GM12878 (cell line): ENCODE measurements at regions not wholly inside any gene's neighbourhood (a gene's known extent, or its start where the extent isn't known, plus 50 kb on each side); places are given as distances from the start of the nearest gene placed in this dataset.

Experiments used
- ATAC-seq: fragments of 200-7000 bp; cut with Tn5 transposase; 3 replicates; pipeline ENCODE4 v1.9.1; 2020; ENCODE audit warnings: mild to moderate bottlenecking, moderate library complexity
- BruUV-seq: library from RNA; stranded (reverse); fragments of 400-500 nt; replicated peaks from 2 replicates; lab custom pipeline; 2021; lab: Mats Ljungman, UMichigan
- CTCF ChIA-PET: fragments of 300-600 bp; sonication (Branson Sonifier 250); formaldehyde crosslinking; extraction: SDS; loops from one replicate; lab custom pipeline; 2021; ENCODE audit warnings: inconsistent platforms; lab: Yijun Ruan, JAX
- POLR2A ChIA-PET: fragments of 350-600 bp; formaldehyde crosslinking; extraction: SDS; loops from one replicate; lab custom pipeline; 2021; ENCODE audit warnings: inconsistent platforms; lab: Charles Lee
- RAD21 ChIA-PET: fragments of 300-600 bp; sonication (Branson Sonifier 250); formaldehyde crosslinking; loops from one replicate; lab custom pipeline; 2023; ENCODE audit warnings: antibody characterized with exemption; ENCODE audit not compliant: unreplicated experiment; lab: Charles Lee
- SMC1A ChIA-PET: fragments of 300-600 bp; sonication (Branson Sonifier 250); formaldehyde crosslinking; loops from one replicate; lab custom pipeline; 2023; ENCODE audit not compliant: unreplicated experiment, uncharacterized antibody; lab: Charles Lee
- DNase-seq: peaks from one replicate; pipeline ENCODE4 v3.0.0-alpha.2; 2011; ENCODE audit warnings: low read depth, low spot score
- FAIRE-seq: peaks from 3 replicates; lab custom pipeline; 2011; peaks lifted over from hg19 to GRCh38; lab: Jason Lieb, UNC
- H2AFZ ChIP-seq: 2 replicates; pipeline ENCODE4 v1.6.0; 2011; ENCODE audit warnings: low read depth, low read length, control low read depth; ENCODE audit not compliant: control insufficient read depth
- H3K27ac ChIP-seq: 2 replicates; pipeline ENCODE4 v1.5.1; 2011; ENCODE audit warnings: control low read depth; ENCODE audit not compliant: control insufficient read depth, insufficient read depth
- H3K27me3 ChIP-seq, 2 experiments: replicated peaks in 1 of 2; 2 replicates each; pipeline versions ENCODE4 v1.6.0 to v1.6.1; 2011; ENCODE audit warnings: low read length in 1 of 2; ENCODE audit not compliant: control insufficient read depth in 2 of 2, insufficient read depth in 2 of 2
- H3K36me3 ChIP-seq, 2 experiments: 2 replicates each; pipeline ENCODE4 v1.5.1; 2011; ENCODE audit warnings: low read length in 1 of 2; ENCODE audit not compliant: control insufficient read depth in 2 of 2, insufficient read depth in 2 of 2
- H3K4me1 ChIP-seq: 2 replicates; pipeline ENCODE4 v1.6.1; 2011; ENCODE audit warnings: mild to moderate bottlenecking, low read length, moderate library complexity, mixed read lengths; ENCODE audit not compliant: control insufficient read depth, insufficient read depth
- H3K4me2 ChIP-seq: 2 replicates; pipeline ENCODE4 v1.6.0; 2011; ENCODE audit warnings: control low read depth; ENCODE audit not compliant: control insufficient read depth, insufficient read depth
- H3K4me3 ChIP-seq: fragments of 200-600 bp; sonication (generic); 2 replicates; pipeline ENCODE4 v1.5.1; 2016
- H3K79me2 ChIP-seq: 2 replicates; pipeline ENCODE4 v1.6.0; 2011; ENCODE audit warnings: low read length; ENCODE audit not compliant: control insufficient read depth, insufficient read depth
- H3K9ac ChIP-seq: 2 replicates; pipeline ENCODE4 v1.8.0; 2011; ENCODE audit warnings: low read length, control low read depth, mixed read lengths; ENCODE audit not compliant: control insufficient read depth, insufficient read depth
- H3K9me3 ChIP-seq: replicated peaks from 3 replicates; pipeline ENCODE4 v1.5.1; 2011; ENCODE audit warnings: mild to moderate bottlenecking, low read length; ENCODE audit not compliant: control insufficient read depth, insufficient read depth
- H4K20me1 ChIP-seq: 2 replicates; pipeline ENCODE4 v1.6.0; 2011; ENCODE audit not compliant: control insufficient read depth, insufficient read depth
- CBX3 ChIP-seq: fragments of 200-600 bp; sonication (generic); IDR thresholded peaks from 2 replicates; pipeline ENCODE4 v1.6.1; 2016; ENCODE audit warnings: low read depth, borderline replicate concordance
- CHD1 ChIP-seq: IDR thresholded peaks from 2 replicates; pipeline ENCODE4 v1.6.1; 2012; ENCODE audit warnings: low read depth, low read length, improper control_type of control experiment
- FOXM1 ChIP-seq: IDR thresholded peaks from 2 replicates; pipeline ENCODE4 v1.6.1; 2012; ENCODE audit warnings: low read depth, mild to moderate bottlenecking, inconsistent platforms, low read length, moderate library complexity
- GABPA ChIP-seq: IDR thresholded peaks from 2 replicates; pipeline ENCODE4 v1.6.1; 2014; ENCODE audit warnings: antibody characterized with exemption, low read depth, mild to moderate bottlenecking, inconsistent platforms
- NR2F1 ChIP-seq: fragments of 450-650 bp; conservative IDR thresholded peaks from 2 replicates; pipeline ENCODE4 v1.6.1; 2017; ENCODE audit warnings: mild to moderate bottlenecking
- PML ChIP-seq: IDR thresholded peaks from 2 replicates; pipeline ENCODE4 v1.6.1; 2012; ENCODE audit warnings: low read length, inconsistent platforms
- POLR2AphosphoS2 ChIP-seq: IDR thresholded peaks from 2 replicates; pipeline ENCODE4 v1.6.1; 2011; ENCODE audit warnings: low read depth, mild to moderate bottlenecking, low read length, improper control_type of control experiment, moderate library complexity
- TAF1 ChIP-seq: IDR thresholded peaks from 2 replicates; pipeline ENCODE4 v1.6.1; 2011; ENCODE audit warnings: mild to moderate bottlenecking, low read depth, low read length, borderline replicate concordance
- TCF3 ChIP-seq: IDR thresholded peaks from 2 replicates; pipeline ENCODE4 v1.6.1; 2012; ENCODE audit warnings: low read depth, mild to moderate bottlenecking, low read length, borderline replicate concordance; ENCODE audit not compliant: insufficient read depth
- ZNF274 ChIP-seq: IDR thresholded peaks from one replicate; pipeline ENCODE4 v1.8.0; 2011; ENCODE audit not compliant: insufficient read length, insufficient read depth
- ZZZ3 ChIP-seq: IDR thresholded peaks from 2 replicates; pipeline ENCODE4 v1.6.1; 2011; ENCODE audit warnings: low read depth; ENCODE audit not compliant: control insufficient read depth, insufficient read length
- WGBS: methylation state at CpG from one replicate; pipeline ENCODE4 v1.1.6; 2016; ENCODE audit warnings: low lambda C conversion rate; ENCODE audit not compliant: insufficient replicate concordance, insufficient coverage; ENCODE audit errors: missing lambda C conversion rate; 5-methylcytosine and 5-hydroxymethylcytosine counted together
- in situ Hi-C: fragments of 300-500 bp; cut with MboI; formaldehyde crosslinking; loops from 9 replicates; pipeline ENCODE4 v1.14.3; 2018; ENCODE audit warnings: mixed read lengths
- intact Hi-C: fragments of 100-400 bp; cut with micrococcal nuclease; formaldehyde crosslinking; loops from one replicate; pipeline ENCODE4 v1.14.2; 2022; ENCODE audit not compliant: unreplicated experiment
- TF ChIP-seq, protein P1 (sequence below): fragments of 450-650 bp; formaldehyde crosslinking; IDR thresholded peaks from 2 replicates; pipeline ENCODE4 v1.4.0; 2020; ENCODE audit warnings: mild to moderate bottlenecking, moderate library complexity
- TF ChIP-seq, protein P2 (sequence below): fragments of 450-650 bp; formaldehyde crosslinking; IDR thresholded peaks from 2 replicates; pipeline ENCODE4 v1.5.0; 2022; ENCODE audit warnings: mild to moderate bottlenecking, missing genetic modification characterization
- TF ChIP-seq, protein P3 (sequence below): fragments of 450-650 bp; IDR thresholded peaks from 2 replicates; pipeline ENCODE4 v1.6.1; 2017; ENCODE audit warnings: low read depth, mild to moderate bottlenecking, moderate library complexity
- TF ChIP-seq, protein P4 (sequence below): IDR thresholded peaks from 2 replicates; pipeline ENCODE4 v1.6.1; 2012; ENCODE audit warnings: low read length, inconsistent platforms

DNA sequence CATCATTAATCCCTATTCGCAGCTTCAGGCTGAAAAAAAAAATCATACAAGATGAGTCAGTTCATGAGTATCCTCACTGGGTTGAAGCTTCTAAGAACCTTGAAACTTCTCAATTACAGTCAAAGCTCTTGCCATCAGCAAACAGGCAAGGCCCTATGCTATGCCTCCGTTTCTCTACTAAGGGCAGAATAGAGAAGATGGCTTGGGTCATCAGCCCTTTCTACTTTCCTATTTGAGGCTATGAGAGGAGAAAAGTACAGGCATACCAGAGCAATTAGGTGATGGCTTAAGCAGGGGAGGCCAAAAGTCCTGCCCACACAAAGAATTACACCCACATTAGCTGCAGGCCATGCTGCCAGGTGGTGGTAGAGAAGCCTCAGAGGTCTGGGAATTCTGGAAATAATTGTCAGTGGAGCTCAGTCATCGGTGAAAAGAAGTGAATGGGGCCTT is 89.0 kb downstream of the MRPL46 start:
- no TSS peak for BruUV-seq
- no peaks in the 10 kb centered on the region for H3K9me3 ChIP-seq
- H3K36me3 ChIP-seq, result no peaks in the 10 kb centered on the region
- intact Hi-C loops (no loop called here), in situ Hi-C loops (no loop called here)
- H3K4me3 ChIP-seq, result no peak overlapping the region
- RAD21 ChIA-PET, result no interaction called here
- CTCF ChIA-PET, result no interaction called here
- no peak overlapping the region for H3K9ac ChIP-seq
- WGBS, result 2% methylated on average over 3 of the region's 3 CpGs
- DNase-seq, result no peak
- SMC1A ChIA-PET, result interaction anchor here (0.6 kb wide), 1 partner anchor 279 kb away, joined by 3 read pairs; no protein-coding TSS in a partner anchor
- FAIRE-seq, result no peak
- H3K27me3 ChIP-seq, result no peaks in the 10 kb centered on the region; a peak in 1 of 4 replicates
- H3K4me1 ChIP-seq, result no peaks in the 10 kb centered on the region
- no peak for ATAC-seq
- H3K4me2 ChIP-seq, result no peak overlapping the region
- no peak overlapping the region for H3K27ac ChIP-seq
- no peaks in the 10 kb centered on the region for H4K20me1 ChIP-seq
- H2AFZ ChIP-seq, result no peak overlapping the region
- POLR2A ChIA-PET, result no interaction called here
- no peaks in the 10 kb centered on the region for H3K79me2 ChIP-seq
- TF ChIP-seq GABPA (no peak), NR2F1 (no peak), POLR2AphosphoS2 (no peak), CBX3 (no peak), CHD1 (no peak), ZZZ3 (no peak), TCF3 (no peak), FOXM1 (no peak), ZNF274 (no peak), TAF1 (no peak), PML (no peak)
- TF ChIP-seq, protein P1, sequence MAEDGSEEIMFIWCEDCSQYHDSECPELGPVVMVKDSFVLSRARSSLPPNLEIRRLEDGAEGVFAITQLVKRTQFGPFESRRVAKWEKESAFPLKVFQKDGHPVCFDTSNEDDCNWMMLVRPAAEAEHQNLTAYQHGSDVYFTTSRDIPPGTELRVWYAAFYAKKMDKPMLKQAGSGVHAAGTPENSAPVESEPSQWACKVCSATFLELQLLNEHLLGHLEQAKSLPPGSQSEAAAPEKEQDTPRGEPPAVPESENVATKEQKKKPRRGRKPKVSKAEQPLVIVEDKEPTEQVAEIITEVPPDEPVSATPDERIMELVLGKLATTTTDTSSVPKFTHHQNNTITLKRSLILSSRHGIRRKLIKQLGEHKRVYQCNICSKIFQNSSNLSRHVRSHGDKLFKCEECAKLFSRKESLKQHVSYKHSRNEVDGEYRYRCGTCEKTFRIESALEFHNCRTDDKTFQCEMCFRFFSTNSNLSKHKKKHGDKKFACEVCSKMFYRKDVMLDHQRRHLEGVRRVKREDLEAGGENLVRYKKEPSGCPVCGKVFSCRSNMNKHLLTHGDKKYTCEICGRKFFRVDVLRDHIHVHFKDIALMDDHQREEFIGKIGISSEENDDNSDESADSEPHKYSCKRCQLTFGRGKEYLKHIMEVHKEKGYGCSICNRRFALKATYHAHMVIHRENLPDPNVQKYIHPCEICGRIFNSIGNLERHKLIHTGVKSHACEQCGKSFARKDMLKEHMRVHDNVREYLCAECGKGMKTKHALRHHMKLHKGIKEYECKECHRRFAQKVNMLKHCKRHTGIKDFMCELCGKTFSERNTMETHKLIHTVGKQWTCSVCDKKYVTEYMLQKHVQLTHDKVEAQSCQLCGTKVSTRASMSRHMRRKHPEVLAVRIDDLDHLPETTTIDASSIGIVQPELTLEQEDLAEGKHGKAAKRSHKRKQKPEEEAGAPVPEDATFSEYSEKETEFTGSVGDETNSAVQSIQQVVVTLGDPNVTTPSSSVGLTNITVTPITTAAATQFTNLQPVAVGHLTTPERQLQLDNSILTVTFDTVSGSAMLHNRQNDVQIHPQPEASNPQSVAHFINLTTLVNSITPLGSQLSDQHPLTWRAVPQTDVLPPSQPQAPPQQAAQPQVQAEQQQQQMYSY (CRISPR knock-in tag), result no peak
- TF ChIP-seq, protein P2, sequence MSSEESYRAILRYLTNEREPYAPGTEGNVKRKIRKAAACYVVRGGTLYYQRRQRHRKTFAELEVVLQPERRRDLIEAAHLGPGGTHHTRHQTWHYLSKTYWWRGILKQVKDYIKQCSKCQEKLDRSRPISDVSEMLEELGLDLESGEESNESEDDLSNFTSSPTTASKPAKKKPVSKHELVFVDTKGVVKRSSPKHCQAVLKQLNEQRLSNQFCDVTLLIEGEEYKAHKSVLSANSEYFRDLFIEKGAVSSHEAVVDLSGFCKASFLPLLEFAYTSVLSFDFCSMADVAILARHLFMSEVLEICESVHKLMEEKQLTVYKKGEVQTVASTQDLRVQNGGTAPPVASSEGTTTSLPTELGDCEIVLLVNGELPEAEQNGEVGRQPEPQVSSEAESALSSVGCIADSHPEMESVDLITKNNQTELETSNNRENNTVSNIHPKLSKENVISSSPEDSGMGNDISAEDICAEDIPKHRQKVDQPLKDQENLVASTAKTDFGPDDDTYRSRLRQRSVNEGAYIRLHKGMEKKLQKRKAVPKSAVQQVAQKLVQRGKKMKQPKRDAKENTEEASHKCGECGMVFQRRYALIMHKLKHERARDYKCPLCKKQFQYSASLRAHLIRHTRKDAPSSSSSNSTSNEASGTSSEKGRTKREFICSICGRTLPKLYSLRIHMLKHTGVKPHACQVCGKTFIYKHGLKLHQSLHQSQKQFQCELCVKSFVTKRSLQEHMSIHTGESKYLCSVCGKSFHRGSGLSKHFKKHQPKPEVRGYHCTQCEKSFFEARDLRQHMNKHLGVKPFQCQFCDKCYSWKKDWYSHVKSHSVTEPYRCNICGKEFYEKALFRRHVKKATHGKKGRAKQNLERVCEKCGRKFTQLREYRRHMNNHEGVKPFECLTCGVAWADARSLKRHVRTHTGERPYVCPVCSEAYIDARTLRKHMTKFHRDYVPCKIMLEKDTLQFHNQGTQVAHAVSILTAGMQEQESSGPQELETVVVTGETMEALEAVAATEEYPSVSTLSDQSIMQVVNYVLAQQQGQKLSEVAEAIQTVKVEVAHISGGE (CRISPR knock-in tag), result no peak
- TF ChIP-seq, protein P3, sequence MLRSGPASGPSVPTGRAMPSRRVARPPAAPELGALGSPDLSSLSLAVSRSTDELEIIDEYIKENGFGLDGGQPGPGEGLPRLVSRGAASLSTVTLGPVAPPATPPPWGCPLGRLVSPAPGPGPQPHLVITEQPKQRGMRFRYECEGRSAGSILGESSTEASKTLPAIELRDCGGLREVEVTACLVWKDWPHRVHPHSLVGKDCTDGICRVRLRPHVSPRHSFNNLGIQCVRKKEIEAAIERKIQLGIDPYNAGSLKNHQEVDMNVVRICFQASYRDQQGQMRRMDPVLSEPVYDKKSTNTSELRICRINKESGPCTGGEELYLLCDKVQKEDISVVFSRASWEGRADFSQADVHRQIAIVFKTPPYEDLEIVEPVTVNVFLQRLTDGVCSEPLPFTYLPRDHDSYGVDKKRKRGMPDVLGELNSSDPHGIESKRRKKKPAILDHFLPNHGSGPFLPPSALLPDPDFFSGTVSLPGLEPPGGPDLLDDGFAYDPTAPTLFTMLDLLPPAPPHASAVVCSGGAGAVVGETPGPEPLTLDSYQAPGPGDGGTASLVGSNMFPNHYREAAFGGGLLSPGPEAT, result no peak
- TF ChIP-seq, protein P4, sequence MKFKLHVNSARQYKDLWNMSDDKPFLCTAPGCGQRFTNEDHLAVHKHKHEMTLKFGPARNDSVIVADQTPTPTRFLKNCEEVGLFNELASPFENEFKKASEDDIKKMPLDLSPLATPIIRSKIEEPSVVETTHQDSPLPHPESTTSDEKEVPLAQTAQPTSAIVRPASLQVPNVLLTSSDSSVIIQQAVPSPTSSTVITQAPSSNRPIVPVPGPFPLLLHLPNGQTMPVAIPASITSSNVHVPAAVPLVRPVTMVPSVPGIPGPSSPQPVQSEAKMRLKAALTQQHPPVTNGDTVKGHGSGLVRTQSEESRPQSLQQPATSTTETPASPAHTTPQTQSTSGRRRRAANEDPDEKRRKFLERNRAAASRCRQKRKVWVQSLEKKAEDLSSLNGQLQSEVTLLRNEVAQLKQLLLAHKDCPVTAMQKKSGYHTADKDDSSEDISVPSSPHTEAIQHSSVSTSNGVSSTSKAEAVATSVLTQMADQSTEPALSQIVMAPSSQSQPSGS, result no peak
